Mucosa of rectum (tissue), 2 donors: ENCODE measurements at regions not wholly inside any gene's neighbourhood (a gene's known extent, or its start where the extent isn't known, plus 50 kb on each side); places are given as distances from the start of the nearest gene placed in this dataset.

ENCODE experiments used
- H3K27ac ChIP-seq, 2 donors: one replicate each; pipeline ENCODE4 v1.7.0; 2013; ENCODE audit warnings: inconsistent platforms in 2 of 2, low read depth in 2 of 2, low read length in 2 of 2
- H3K27me3 ChIP-seq, 2 donors: one replicate each; pipeline ENCODE4 v1.7.0; 2013; ENCODE audit warnings: low read length in 2 of 2; ENCODE audit not compliant: control insufficient read depth in 2 of 2, insufficient read depth in 2 of 2
- H3K36me3 ChIP-seq, 2 donors: one replicate each; pipeline ENCODE4 v1.7.0; 2013; ENCODE audit warnings: low read length in 2 of 2; ENCODE audit not compliant: control insufficient read depth in 2 of 2, insufficient read depth in 2 of 2
- H3K4me1 ChIP-seq, 2 donors: one replicate each; pipeline ENCODE4 v1.7.0; 2013; ENCODE audit warnings: low read length in 2 of 2, mild to moderate bottlenecking in 1 of 2; ENCODE audit not compliant: control insufficient read depth in 2 of 2, insufficient read depth in 2 of 2
- H3K4me3 ChIP-seq, 2 donors: one replicate each; pipeline ENCODE4 v1.7.0; 2013; ENCODE audit warnings: low read length in 2 of 2
- H3K9ac ChIP-seq, 2 donors: one replicate each; pipeline ENCODE4 v1.7.0; 2013; ENCODE audit warnings: low read length in 2 of 2, low read depth in 1 of 2, mild to moderate bottlenecking in 1 of 2
- H3K9me3 ChIP-seq, 2 donors: one replicate each; pipeline ENCODE4 v1.7.0; 2013; ENCODE audit warnings: low read length in 2 of 2; ENCODE audit not compliant: control insufficient read depth in 2 of 2
- donor health status: healthy.
- donor health status: Normal muscosa, but diverticular disease.

- H3K27me3 ChIP-seq, result no peaks in the 10 kb centered on the region
- H3K4me3 ChIP-seq, result no peak overlapping the region
- no peaks in the 10 kb centered on the region for H3K4me1 ChIP-seq
- H3K27ac ChIP-seq, result no peak overlapping the region
- no peaks in the 10 kb centered on the region for H3K36me3 ChIP-seq
- H3K9me3 ChIP-seq, result no peaks in the 10 kb centered on the region
- no peak overlapping the region for H3K9ac ChIP-seq
Observed at GRCh38 chr5:27944471-27944870, 906.1 kb upstream of the CDH9 start.

DNA sequence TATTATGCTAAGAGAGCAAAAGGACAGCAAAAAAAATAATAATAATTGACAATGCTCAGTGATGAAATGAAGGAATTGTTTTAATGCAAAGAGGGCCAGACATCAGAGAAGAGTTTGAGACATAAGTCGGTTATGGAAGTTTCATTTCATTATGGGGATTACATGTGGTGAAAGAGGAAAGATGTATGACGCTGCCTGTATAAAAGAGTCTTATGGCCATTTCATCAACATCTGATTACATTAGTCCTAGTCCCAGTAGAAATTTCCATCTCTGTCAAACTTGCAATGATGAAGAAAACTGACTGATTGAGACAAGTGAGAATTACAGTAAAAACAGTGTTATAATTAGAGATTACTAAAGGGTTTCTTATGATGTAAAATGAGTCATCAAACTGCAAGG is 900.6 kb upstream of the CDH9 start:
- no peaks in the 10 kb centered on the region for H3K4me1 ChIP-seq
- no peaks in the 10 kb centered on the region for H3K27me3 ChIP-seq
- no peak overlapping the region for H3K9ac ChIP-seq
- H3K27ac ChIP-seq, result no peak overlapping the region
- no peak overlapping the region for H3K4me3 ChIP-seq
- H3K36me3 ChIP-seq, result no peaks in the 10 kb centered on the region
- H3K9me3 ChIP-seq, result no peaks in the 10 kb centered on the region

DNA sequence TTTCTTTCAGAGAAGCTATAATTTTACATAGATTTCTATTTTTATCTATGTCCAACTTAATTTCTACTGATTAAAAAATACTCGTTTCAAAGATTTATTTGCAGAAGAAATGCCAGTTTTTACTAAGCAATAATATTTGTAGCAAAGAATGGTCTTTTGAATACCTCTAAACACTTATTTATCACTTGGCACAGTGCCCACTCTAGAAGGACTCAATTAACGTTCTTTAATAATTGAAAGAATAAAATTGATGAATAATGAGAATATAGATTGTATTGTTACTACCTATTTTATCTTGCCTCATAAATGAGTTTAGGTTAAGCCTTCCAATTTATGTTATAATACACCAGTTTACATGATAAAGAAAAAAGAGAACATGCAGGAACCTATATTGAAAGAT is 889.7 kb upstream of the CDH9 start:
- Histone ChIP-seq H3K27me3 (no peaks in the 10 kb centered on the region), H3K36me3 (no peaks in the 10 kb centered on the region), H3K9me3 (peaks cover 0 to 2% of the 10 kb centered on the region in 2 donors)

GRCh38 chr5:27911216-27911615 is 872.8 kb upstream of the CDH9 start:
- no peaks in the 10 kb centered on the region for H3K4me1 ChIP-seq
- no peak overlapping the region for H3K4me3 ChIP-seq
- no peak overlapping the region for H3K27ac ChIP-seq
- no peaks in the 10 kb centered on the region for H3K27me3 ChIP-seq
- H3K9me3 ChIP-seq, result peaks cover 0 to 4% of the 10 kb centered on the region in 2 donors
- no peaks in the 10 kb centered on the region for H3K36me3 ChIP-seq
- no peak overlapping the region for H3K9ac ChIP-seq

More for the DNA sequence above, 889.7 kb upstream of the CDH9 start:
- H3K4me1 ChIP-seq, result no peaks in the 10 kb centered on the region
- no peak overlapping the region for H3K9ac ChIP-seq
- no peak overlapping the region for H3K27ac ChIP-seq
- no peak overlapping the region for H3K4me3 ChIP-seq

DNA sequence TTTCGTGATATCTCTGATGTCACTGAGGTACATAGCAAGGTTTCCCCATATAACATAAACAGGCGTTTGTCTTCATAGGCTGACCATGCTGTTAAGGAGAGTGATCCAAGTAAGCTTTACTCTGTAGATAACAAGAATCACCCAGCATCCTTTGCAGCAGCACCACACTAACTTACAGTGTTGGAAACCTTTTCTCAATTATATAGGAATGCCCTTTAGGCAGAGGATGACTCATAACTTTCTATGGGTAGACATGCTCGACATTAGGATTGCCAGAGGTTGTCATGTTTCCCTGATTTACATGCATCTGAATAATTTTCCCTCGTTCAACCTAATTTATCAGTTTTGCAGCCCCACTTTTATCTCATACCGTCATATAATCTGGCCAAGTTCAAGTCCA is 870.0 kb upstream of the CDH9 start:
- no peaks in the 10 kb centered on the region for H3K27me3 ChIP-seq
- H3K36me3 ChIP-seq, result no peaks in the 10 kb centered on the region
- H3K27ac ChIP-seq, result no peak overlapping the region
- H3K4me3 ChIP-seq, result no peak overlapping the region
- no peak overlapping the region for H3K9ac ChIP-seq
- peaks cover 0 to under 1% of the 10 kb centered on the region in 2 donors for H3K9me3 ChIP-seq
- H3K4me1 ChIP-seq, result no peaks in the 10 kb centered on the region

DNA sequence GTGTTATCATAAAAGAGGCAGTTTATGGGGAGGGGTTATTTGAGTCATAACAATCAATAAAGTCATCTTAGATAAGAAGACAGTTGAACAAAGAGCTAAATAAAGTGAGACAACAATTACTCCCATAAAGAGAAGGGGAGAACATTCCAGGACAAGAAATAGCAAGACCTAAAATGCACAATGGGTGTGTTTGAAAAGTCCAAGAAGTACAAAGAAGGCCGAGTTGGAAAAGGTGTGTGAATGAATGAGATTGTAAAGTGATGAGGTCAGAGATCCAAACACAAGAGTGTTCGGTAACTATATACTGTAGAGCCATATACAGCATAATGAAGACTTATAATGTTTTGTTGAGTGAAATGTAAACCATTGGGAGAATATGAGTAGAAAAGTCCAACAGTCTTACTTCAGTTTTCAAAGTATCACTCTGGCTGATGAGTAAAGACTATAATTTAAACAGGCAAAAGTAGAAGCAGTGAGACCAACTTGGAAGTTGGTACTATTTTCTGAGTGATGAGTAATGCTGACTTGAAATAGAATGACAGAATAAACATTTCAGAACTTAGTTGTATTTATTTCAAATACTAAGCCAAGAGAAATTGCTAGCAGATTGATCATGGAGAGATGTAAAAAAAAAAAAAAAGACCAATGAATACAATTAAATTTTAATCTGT is 868.7 kb upstream of the CDH9 start:
- Histone ChIP-seq H3K9ac (no peak overlapping the region), H3K27ac (no peak overlapping the region), H3K9me3 (peaks cover 0 to 2% of the 10 kb centered on the region in 2 donors), H3K27me3 (no peaks in the 10 kb centered on the region), H3K4me3 (no peak overlapping the region), H3K4me1 (no peaks in the 10 kb centered on the region), H3K36me3 (no peaks in the 10 kb centered on the region)

DNA sequence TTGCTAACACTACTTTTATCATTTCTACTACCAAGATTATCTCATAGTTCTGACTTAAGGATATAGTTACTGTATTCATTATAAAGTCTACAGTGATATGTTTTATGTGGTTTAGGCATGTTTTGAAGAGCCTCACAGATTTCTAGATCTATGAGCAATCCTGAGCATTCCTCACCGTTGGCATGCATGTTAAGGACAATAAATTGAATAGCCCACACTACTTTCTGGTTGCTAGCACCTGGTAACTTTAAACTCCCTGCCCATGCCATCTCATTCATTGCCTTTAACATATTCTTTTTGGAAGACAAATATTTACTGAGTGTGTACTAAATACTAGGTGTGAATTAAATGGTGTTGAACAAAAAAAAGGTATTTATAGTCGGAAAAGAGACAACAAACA is 868.1 kb upstream of the CDH9 start:
- Histone ChIP-seq H3K27ac (no peak overlapping the region), H3K9me3 (peaks cover 0 to 2% of the 10 kb centered on the region in 2 donors), H3K9ac (no peak overlapping the region), H3K27me3 (no peaks in the 10 kb centered on the region), H3K36me3 (no peaks in the 10 kb centered on the region), H3K4me3 (no peak overlapping the region), H3K4me1 (no peaks in the 10 kb centered on the region)

- Histone ChIP-seq H3K9ac (no peak overlapping the region), H3K36me3 (no peaks in the 10 kb centered on the region), H3K27ac (no peak overlapping the region), H3K4me3 (no peak overlapping the region), H3K4me1 (no peaks in the 10 kb centered on the region), H3K9me3 (peaks cover 0 to 2% of the 10 kb centered on the region in 2 donors), H3K27me3 (no peaks in the 10 kb centered on the region)
Observed at GRCh38 chr5:27900761-27901160, 862.4 kb upstream of the CDH9 start.

DNA sequence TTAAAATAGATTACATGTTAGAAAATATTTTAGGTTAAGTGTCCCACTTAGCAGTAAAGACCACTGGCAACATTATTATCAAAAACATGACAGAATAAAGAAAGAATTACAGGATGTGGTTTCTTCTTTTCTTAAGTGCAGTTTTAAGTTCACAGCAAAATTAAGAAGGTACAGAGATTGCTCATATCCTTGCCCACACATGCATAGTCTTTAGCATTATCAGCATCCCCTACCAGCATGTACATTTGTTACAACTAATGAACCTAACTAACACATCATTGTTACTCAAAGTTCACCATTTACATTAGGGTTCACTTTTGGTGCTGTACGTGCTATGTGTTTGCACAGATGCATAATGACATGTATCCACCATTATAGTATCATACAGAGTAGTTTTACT is 837.7 kb upstream of the CDH9 start:
- no peak overlapping the region for H3K4me3 ChIP-seq
- H3K27me3 ChIP-seq, result no peaks in the 10 kb centered on the region
- no peaks in the 10 kb centered on the region for H3K4me1 ChIP-seq
- H3K27ac ChIP-seq, result no peak overlapping the region
- no peaks in the 10 kb centered on the region for H3K36me3 ChIP-seq
- no peak overlapping the region for H3K9ac ChIP-seq
- no peaks in the 10 kb centered on the region for H3K9me3 ChIP-seq

DNA sequence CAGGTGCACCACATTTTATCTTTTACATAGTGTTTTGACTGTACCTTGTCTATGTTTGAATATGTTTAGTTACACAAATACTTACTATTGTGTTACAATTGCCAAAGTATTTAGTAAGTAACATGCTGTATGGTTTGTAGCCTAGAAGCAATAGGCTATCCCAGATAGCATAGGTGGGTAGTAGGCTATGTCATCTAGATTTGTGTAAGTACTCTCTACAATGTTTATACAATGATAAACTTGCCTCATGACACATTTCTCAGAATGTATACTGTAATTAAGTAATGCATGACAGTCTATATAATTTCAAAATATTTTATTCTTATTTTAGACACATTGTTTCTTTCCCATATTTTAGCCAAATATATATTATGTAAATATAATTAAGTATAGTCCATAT is 836.8 kb upstream of the CDH9 start:
- H3K27me3 ChIP-seq, result no peaks in the 10 kb centered on the region
- no peak overlapping the region for H3K4me3 ChIP-seq
- H3K27ac ChIP-seq, result no peak overlapping the region

DNA sequence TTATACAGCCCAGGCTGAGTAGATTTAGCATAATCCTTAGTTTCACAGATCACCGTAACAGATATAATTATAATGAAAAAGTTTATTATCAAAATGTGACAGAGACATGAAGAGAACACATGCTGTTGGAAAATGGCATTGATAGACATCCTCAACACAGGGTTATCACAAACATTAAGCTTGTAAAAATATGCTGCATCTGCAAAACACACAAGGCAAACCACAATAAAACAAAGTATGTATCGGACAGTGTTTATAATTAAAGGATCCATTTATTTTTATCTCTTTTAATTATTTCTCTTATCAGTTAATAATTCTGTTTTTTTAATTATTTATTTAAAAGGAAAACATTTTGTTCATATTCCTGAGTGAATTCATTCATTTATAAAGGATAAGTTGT is 829.9 kb upstream of the CDH9 start:
- H3K4me1 ChIP-seq, result no peaks in the 10 kb centered on the region
- H3K9me3 ChIP-seq, result peaks cover 0 to 4% of the 10 kb centered on the region in 2 donors

More for the DNA sequence above, 836.8 kb upstream of the CDH9 start:
- no peaks in the 10 kb centered on the region for H3K36me3 ChIP-seq
- no peaks in the 10 kb centered on the region for H3K9me3 ChIP-seq
- H3K9ac ChIP-seq, result no peak overlapping the region
- no peaks in the 10 kb centered on the region for H3K4me1 ChIP-seq

More for the DNA sequence above, 829.9 kb upstream of the CDH9 start:
- Histone ChIP-seq H3K4me3 (no peak overlapping the region), H3K9ac (no peak overlapping the region), H3K27ac (no peak overlapping the region), H3K36me3 (no peaks in the 10 kb centered on the region), H3K27me3 (no peaks in the 10 kb centered on the region)
